GM12891 (cell line): ENCODE measurements at regions not wholly inside any gene's neighbourhood (a gene's known extent, or its start where the extent isn't known, plus 50 kb on each side); places are given as distances from the start of the nearest gene placed in this dataset.
A peak's percentile ranks its signal among the peaks of the same experiment; 100 is the strongest.
"Not testable (repeated sequence)": the region's sequence is repeated elsewhere in the genome, so short reads cannot be mapped to it uniquely, and the experiment has no call there.

Experiments
- DNase-seq: peaks from one replicate; pipeline ENCODE4 v3.0.0; 2011; ENCODE audit warnings: low spot score; ENCODE audit not compliant: insufficient read length
- FAIRE-seq: peaks from 2 replicates; lab custom pipeline; 2011; peaks lifted over from hg19 to GRCh38; lab: Jason Lieb, UNC
- PAX5 ChIP-seq: IDR thresholded peaks from 2 replicates; pipeline ENCODE4 v1.6.1; 2011; ENCODE audit warnings: low read length, moderate library complexity, mild to moderate bottlenecking; ENCODE audit not compliant: insufficient read depth, severe bottlenecking
- POLR2A ChIP-seq: IDR thresholded peaks from 2 replicates; pipeline ENCODE4 v1.6.1; 2011; ENCODE audit warnings: low read depth, low read length, control low read depth
- POLR2AphosphoS5 ChIP-seq: IDR thresholded peaks from 2 replicates; pipeline ENCODE4 v1.6.1; 2011; ENCODE audit warnings: low read depth, low read length, control low read depth
- POU2F2 ChIP-seq: IDR thresholded peaks from 2 replicates; pipeline ENCODE4 v1.6.1; 2011; ENCODE audit warnings: low read depth, mild to moderate bottlenecking, control low read depth, low read length, moderate library complexity
- SPI1 ChIP-seq: IDR thresholded peaks from 2 replicates; pipeline ENCODE4 v1.6.1; 2011; ENCODE audit warnings: low read depth, low read length, control low read depth
- TAF1 ChIP-seq: IDR thresholded peaks from 2 replicates; pipeline ENCODE4 v1.6.1; 2011; ENCODE audit warnings: low read depth, low read length, control low read depth

GRCh38 chr22:25419247-25420113 is 145.0 kb upstream of the GRK3 start:
- no peak for DNase-seq
- TF ChIP-seq PAX5 (no peak), SPI1 (peak; percentile 78)
- FAIRE-seq, result peak; percentile 75

DNA sequence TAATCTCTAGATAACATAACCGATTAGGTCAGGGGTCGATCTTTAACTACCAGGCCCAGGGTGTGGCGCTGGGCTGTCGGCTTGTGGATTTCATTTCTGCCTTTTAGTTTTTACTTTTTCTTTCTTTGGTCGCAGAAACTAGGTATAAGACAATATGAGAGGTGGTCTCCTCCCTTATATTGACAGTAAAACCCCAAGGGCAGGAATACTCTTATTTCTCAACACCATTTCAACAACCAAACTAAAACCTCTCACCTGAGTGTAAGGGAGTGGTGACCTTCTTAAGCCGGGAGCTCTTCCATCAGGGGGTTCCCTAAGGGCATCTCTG is 144.4 kb upstream of the GRK3 start:
- DNase-seq, result not testable (repeated sequence)
- peak; percentile 52 for FAIRE-seq

GRCh38 chr22:25420471-25420924 is 144.0 kb upstream of the GRK3 start:
- DNase-seq (no peak), FAIRE-seq (peak; percentile 5)
- TF ChIP-seq TAF1 (no peak), POLR2A (no peak), POLR2AphosphoS5 (no peak), SPI1 (no peak), POU2F2 (no peak), PAX5 (no peak)

DNA sequence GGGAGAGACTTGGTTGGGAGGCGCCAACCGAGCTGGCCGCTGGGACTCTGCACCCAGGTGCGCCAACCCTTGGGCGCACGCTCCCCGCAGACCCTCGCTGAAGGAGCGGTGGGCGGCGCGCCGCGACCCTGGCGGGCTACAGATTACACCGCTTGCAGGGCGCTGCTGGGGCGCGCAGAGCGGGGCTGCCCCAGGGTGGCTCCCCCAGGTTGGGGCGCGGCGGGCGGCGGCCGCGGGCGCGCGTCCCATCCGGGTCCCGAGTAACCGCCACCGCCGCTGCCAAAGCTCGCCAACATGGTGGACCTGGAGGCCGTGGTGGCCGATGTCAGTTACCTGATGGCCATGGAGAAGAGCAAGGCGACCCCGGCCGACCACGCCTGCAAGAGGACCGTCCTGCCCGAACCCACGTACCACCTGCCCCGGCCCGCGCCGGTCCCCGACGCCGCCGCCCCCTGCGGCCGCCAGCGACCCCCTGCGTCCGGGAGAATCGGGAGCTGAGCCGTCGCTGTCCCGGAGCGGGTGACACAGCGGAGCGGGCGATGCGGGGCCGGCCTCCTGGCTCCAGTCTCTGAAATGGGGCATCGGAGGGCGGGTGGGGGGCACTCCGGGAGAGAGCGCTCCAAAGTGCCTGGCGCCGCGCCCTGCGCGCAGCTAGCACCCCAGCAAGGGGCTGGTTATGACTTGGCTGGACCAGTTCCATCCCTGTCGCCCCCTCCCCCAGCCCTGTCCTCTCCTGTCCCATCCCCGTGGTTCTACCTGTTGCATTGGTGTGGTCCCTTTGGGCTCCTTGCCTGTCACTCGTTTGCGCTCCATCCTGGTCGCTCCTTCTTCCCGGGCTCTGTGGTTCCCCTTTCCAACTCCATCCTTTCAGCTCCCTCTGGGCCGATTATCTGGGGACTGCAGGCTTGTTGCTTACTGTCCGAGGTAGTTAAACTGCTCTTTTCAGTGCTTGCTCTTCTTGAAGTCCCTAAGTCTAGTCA is 143.3 kb upstream of the GRK3 start:
- DNase-seq (no peak), FAIRE-seq (no peak)
- no peak for TF ChIP-seq POU2F2
- no peak for TF ChIP-seq SPI1
- TF ChIP-seq PAX5, result no peak
- TF ChIP-seq POLR2AphosphoS5, result no peak
- TF ChIP-seq TAF1, result no peak
- TF ChIP-seq POLR2A, result no peak

DNA sequence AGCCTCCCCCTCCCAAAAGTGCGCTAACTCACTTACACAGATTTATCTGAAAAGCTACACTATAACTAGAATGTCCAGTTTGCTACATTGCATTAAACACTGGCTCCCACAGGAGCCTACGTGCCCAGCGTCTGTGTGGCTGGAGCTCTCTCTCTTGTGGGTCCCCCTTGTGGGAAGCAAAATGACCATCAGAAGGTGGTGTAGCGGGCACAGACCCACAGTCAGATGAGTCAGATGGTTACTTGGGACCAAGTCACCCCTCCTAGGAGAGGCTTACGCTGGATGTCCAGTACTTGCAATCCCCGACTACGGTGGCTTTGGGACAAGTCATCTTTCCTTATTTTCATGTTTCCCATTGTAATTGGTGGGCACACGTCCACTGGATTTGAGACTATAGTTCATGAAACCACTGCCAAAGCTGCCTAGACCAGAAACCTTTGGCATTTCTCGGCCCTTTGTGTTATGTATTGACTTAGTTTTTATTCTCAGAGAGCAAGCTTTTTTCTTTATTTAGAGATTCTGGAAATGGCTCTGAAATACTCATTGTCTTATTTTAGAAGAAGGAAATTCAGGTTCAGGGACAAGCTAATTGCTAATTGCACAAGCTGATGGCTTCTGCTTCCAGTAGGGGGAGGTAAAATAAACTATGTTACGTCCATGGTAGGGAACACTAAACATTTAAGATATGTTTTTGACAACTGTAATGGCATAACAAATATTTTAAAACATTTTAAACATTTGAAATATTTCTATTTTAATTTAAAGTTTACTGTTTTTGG is 137.8 kb upstream of the GRK3 start:
- DNase-seq, FAIRE-seq: not testable (repeated sequence)

DNA sequence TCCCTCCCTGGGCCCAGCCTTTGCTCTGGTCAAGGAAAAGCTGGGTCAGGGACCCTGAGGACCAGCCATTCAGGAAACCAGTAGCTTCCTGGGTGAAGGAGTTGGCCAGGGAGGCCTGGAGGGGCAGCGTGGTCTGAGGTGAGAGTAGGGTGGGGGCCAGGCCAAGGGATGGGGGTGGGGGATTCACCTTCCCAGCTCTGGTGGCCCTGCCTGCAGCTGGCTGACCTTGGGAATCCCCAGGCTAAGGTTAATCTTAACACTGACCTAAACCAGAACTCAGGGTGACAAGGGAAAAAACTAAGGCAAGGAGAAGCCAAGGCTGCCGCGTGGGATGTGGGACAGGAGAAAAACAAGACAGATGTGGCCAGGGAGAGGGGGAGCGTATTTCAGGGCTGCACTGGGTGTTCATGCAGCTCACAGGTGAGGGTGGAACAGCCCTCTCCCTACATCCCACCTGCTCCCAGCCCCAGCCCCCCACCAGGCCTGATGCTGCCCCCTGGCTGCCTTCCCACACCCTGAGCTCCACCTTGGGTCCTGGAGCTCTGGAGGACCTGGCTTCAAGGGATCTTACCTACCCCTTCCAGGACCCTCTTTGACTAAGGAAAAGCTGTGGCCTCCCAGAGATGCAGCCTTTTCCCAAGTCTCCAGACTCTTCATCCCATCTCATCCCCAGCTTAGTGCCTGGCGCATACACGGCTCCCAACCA is 132.7 kb upstream of the GRK3 start:
- FAIRE-seq, result peak; percentile 93
- not testable (repeated sequence) for DNase-seq

- not testable (repeated sequence) for FAIRE-seq, DNase-seq
These were observed 131.0 kb upstream of the GRK3 start for GRCh38 chr22:25433381-25433970.

DNA sequence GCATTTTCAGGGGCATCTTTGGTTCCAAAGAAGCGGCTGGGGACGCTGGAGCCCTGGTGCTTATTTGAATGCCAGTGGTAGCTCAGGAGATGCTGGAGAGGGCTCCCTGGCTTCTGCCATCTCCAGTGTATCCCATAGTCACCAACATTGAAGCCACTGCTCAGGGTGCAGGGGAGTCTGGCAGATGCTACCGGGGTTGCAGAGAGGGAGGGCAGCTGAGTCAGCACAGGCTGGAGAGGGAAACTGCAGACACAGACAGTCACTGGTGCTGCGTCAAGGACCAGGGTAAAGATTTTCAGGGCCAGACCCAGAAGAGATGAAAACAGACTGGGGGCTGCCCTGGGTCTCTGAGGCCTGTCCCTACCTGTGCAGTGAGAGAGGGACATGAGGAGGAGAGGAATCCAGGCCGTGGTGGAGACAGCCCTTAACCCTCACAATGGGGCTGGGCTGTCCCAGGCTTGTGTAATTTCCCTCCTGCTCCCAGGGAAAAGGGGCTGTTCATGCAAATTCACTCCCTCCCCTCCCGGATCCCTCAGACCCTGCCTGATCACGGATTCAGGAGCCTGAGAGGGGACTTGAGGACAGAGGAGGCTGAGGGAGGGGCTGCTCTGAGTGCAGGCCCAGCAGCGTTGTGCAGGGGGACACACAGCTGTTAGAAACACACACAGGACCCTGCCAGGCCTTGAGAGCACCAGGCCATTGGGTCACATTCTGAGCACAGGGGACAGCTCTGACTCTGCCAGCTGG is 126.9 kb upstream of the GRK3 start:
- no peak for FAIRE-seq
- TF ChIP-seq TAF1 (no peak), POU2F2 (no peak), SPI1 (no peak), PAX5 (no peak), POLR2AphosphoS5 (no peak), POLR2A (no peak)

GRCh38 chr22:25447067-25447685 is 117.3 kb upstream of the GRK3 start:
- DNase-seq (no peak), FAIRE-seq (no peak)
- TF ChIP-seq TAF1 (no peak), POLR2AphosphoS5 (no peak), PAX5 (no peak), POU2F2 (no peak), POLR2A (no peak), SPI1 (no peak)

More for the DNA sequence above, 126.9 kb upstream of the GRK3 start:
- no peak for DNase-seq
